Fibroblast of the aortic adventitia (primary cell): ENCODE measurements at regions not wholly inside any gene's neighbourhood (a gene's known extent, or its start where the extent isn't known, plus 50 kb on each side); places are given as distances from the start of the nearest gene placed in this dataset.
A peak's percentile ranks its signal among the peaks of the same experiment; 100 is the strongest.

Experiments
- DNase-seq: peaks from one replicate; pipeline ENCODE4 v3.0.0-alpha.2; 2010; ENCODE audit warnings: low read depth
- H3K4me3 ChIP-seq: 2 replicates; pipeline ENCODE4 v1.5.1; 2011; ENCODE audit warnings: low read depth, mild to moderate bottlenecking, control low read depth, low read length, moderate library complexity
- CTCF ChIP-seq: IDR thresholded peaks from 2 replicates; pipeline ENCODE4 v1.5.1; 2011; ENCODE audit warnings: mild to moderate bottlenecking, low read length, control low read depth, inconsistent platforms; ENCODE audit not compliant: insufficient read depth

- TF ChIP-seq CTCF, result no peak
- DNase-seq, result no peak
- H3K4me3 ChIP-seq, result no peak overlapping the region
Observed at GRCh38 chr4:11151500-11151899, 277.2 kb downstream of the HS3ST1 start.

- TF ChIP-seq CTCF, result no peak
- H3K4me3 ChIP-seq, result no peak overlapping the region
- peak; percentile 23 for DNase-seq
Observed at GRCh38 chr4:11149612-11150259, 279.0 kb downstream of the HS3ST1 start.

- H3K4me3 ChIP-seq, result no peak overlapping the region
- DNase-seq, result no peak
- TF ChIP-seq CTCF, result no peak
Observed at GRCh38 chr4:11139871-11140270, 288.8 kb downstream of the HS3ST1 start.

GRCh38 chr4:11138964-11139363 lies 289.7 kb downstream of the HS3ST1 start:
- DNase-seq, result no peak
- no peak overlapping the region for H3K4me3 ChIP-seq
- no peak for TF ChIP-seq CTCF

- no peak for TF ChIP-seq CTCF
- H3K4me3 ChIP-seq, result no peak overlapping the region
- DNase-seq, result no peak
Observed at GRCh38 chr4:11134705-11135104, 294.0 kb downstream of the HS3ST1 start.

- TF ChIP-seq CTCF, result no peak
- no peak for DNase-seq
- no peak overlapping the region for H3K4me3 ChIP-seq
Observed at GRCh38 chr4:11133868-11134267, 294.8 kb downstream of the HS3ST1 start.

- DNase-seq, result no peak
- no peak for TF ChIP-seq CTCF
- no peak overlapping the region for H3K4me3 ChIP-seq
Observed at GRCh38 chr4:11132478-11132877, 296.2 kb downstream of the HS3ST1 start.
